ENCODE measurements at regions not wholly inside any gene's neighbourhood (a gene's known extent, or its start where the extent isn't known, plus 50 kb on each side); places are given as distances from the start of the nearest gene placed in this dataset.
"Not testable (repeated sequence)": the region's sequence is repeated elsewhere in the genome, so short reads cannot be mapped to it uniquely, and the experiment has no call there.

- no peak for DNase-seq
These were observed 265.4 kb upstream of the VLDLR start for GRCh38 chr9:2356041-2356790.

- no peak for DNase-seq
These were observed 261.6 kb upstream of the VLDLR start for GRCh38 chr9:2359891-2360471.

- no peak for DNase-seq
These were observed 259.4 kb upstream of the VLDLR start for GRCh38 chr9:2362150-2362549.

GRCh38 chr9:2363138-2363745 is 258.3 kb upstream of the VLDLR start:
- no peak for DNase-seq

- no peak for DNase-seq
These were observed 257.8 kb upstream of the VLDLR start for GRCh38 chr9:2363781-2364180.

- DNase-seq = no peak
These were observed 253.6 kb upstream of the VLDLR start for GRCh38 chr9:2367970-2368369.

- no peak for DNase-seq
These were observed 247.9 kb upstream of the VLDLR start for GRCh38 chr9:2373648-2374047.

- DNase-seq = no peak
These were observed 246.5 kb upstream of the VLDLR start for GRCh38 chr9:2375114-2375513.

- no peak for DNase-seq
These were observed 244.5 kb upstream of the VLDLR start for GRCh38 chr9:2377117-2377516.

GRCh38 chr9:2377834-2378233 is 243.8 kb upstream of the VLDLR start:
- DNase-seq = no peak

- DNase-seq = no peak
These were observed 243.3 kb upstream of the VLDLR start for GRCh38 chr9:2378266-2378665.

GRCh38 chr9:2378816-2379215 is 242.8 kb upstream of the VLDLR start:
- no peak for DNase-seq

GRCh38 chr9:2384741-2385140 is 236.8 kb upstream of the VLDLR start:
- no peak for DNase-seq

GRCh38 chr9:2385746-2386145 is 235.8 kb upstream of the VLDLR start:
- no peak for DNase-seq

GRCh38 chr9:2386566-2386965 is 235.0 kb upstream of the VLDLR start:
- no peak for DNase-seq

- no peak for DNase-seq
These were observed 234.4 kb upstream of the VLDLR start for GRCh38 chr9:2387166-2387565.

- no peak for DNase-seq
These were observed 232.2 kb upstream of the VLDLR start for GRCh38 chr9:2389404-2389803.

- DNase-seq = no peak
These were observed 231.6 kb upstream of the VLDLR start for GRCh38 chr9:2390028-2390427.

- not testable (repeated sequence) for DNase-seq
These were observed 230.0 kb upstream of the VLDLR start for GRCh38 chr9:2391509-2392132.

GRCh38 chr9:2394087-2394741 is 227.4 kb upstream of the VLDLR start:
- not testable (repeated sequence) for DNase-seq

- DNase-seq = no peak
These were observed 225.6 kb upstream of the VLDLR start for GRCh38 chr9:2395814-2396612.

GRCh38 chr9:2396622-2397285 is 224.8 kb upstream of the VLDLR start:
- no peak for DNase-seq
